ENCODE measurements at regions not wholly inside any gene's neighbourhood (a gene's known extent, or its start where the extent isn't known, plus 50 kb on each side); places are given as distances from the start of the nearest gene placed in this dataset.
A peak's percentile ranks its signal among the peaks of the same experiment; 100 is the strongest.

DNA sequence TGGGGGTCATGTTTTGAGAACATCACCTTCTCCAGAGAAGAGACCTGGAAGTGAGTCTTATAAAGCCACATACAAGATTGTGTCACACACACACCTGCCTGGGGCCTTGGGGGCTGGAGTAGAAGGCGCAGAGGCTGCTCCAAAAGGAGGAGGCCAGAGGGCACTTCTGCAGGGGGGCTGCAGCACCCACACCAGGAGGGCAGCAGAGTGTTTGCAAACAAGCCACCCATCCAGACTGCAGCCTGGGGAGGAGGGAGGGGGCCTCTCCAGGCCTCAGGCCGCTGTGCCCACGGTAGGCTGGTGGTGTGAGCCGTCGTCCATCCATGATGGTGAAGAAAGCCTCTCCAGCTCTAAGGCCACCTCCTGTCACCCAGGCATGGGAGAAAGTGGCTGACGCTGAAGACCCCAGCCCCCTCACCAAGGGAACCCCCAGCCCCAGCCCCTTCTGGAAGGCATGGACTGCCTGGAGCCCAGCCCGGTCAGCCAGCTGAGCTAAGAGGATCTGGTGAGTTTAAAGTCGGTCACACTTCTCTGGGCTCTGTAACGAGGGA lies 77.5 kb downstream of the FOXL3 start:
- peak in 1 of 3 donors; percentile 35 for DNase-seq
- TF ChIP-seq, protein P1, sequence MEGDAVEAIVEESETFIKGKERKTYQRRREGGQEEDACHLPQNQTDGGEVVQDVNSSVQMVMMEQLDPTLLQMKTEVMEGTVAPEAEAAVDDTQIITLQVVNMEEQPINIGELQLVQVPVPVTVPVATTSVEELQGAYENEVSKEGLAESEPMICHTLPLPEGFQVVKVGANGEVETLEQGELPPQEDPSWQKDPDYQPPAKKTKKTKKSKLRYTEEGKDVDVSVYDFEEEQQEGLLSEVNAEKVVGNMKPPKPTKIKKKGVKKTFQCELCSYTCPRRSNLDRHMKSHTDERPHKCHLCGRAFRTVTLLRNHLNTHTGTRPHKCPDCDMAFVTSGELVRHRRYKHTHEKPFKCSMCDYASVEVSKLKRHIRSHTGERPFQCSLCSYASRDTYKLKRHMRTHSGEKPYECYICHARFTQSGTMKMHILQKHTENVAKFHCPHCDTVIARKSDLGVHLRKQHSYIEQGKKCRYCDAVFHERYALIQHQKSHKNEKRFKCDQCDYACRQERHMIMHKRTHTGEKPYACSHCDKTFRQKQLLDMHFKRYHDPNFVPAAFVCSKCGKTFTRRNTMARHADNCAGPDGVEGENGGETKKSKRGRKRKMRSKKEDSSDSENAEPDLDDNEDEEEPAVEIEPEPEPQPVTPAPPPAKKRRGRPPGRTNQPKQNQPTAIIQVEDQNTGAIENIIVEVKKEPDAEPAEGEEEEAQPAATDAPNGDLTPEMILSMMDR (IDR thresholded peaks at IDR 0.05): no peak
- TF ChIP-seq POLR2A (IDR thresholded peaks at IDR 0.05): no peak
- Histone ChIP-seq H3K9me3 (no peaks in the 10 kb centered on the region), H3K4me1 (peaks cover 0 to 27% (median 4%) of the 10 kb centered on the region in 4 donors), H3K27ac (no peak overlapping the region), H3K36me3 (no peaks in the 10 kb centered on the region), H3K4me3 (no peak overlapping the region), H3K27me3 (no peaks in the 10 kb centered on the region)

DNA sequence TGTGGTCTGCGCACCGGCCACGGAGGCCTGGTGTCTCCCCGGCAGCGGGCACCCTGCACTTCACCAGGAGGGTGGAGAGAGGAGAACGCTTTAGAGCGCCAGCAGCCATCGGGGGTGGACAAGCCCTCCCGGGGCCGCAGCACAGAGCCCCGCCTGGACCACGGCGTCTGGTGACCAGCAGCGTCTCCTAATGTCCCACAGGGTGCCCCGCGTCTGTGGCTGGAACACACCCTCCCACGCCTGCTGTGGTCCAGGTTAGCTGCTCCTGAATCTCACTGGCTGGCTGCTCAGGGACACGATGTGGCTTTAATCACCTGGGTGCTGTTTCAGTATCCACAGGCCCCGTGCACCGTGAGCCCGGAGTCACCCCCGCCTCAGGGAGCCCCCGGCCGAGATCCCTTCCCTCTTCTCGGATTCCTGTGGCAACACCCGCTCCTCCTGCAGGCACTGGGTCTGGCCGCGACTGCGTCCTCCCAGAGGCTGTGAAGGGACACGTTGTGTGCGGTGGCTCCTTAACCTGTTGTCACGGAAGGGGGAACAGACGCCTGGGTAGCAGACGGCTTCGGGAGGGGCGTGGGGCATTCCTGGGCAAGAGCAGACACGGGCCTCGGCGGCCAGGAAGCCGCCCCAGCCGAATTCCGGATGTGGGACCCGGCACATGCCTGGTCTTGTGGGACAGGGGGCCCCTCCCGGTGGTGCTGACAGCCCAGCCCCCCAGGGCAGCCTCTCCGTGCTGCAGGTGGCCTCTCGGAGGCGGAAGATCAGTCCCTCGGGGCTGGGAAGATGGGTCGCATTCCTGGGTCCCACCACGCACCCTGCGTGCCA lies 78.9 kb downstream of the FOXL3 start:
- TF ChIP-seq, protein P1 (IDR thresholded peaks at IDR 0.05): no peak
- TF ChIP-seq POLR2A (IDR thresholded peaks at IDR 0.05): no peak
- Histone ChIP-seq H3K4me1 (peaks cover 0 to 41% (median 8%) of the 10 kb centered on the region in 4 donors), H3K36me3 (no peaks in the 10 kb centered on the region), H3K27ac (no peak overlapping the region), H3K4me3 (no peak overlapping the region), H3K27me3 (no peaks in the 10 kb centered on the region), H3K9me3 (no peaks in the 10 kb centered on the region)
- DNase-seq: peak in 1 of 3 donors; percentile 52

DNA sequence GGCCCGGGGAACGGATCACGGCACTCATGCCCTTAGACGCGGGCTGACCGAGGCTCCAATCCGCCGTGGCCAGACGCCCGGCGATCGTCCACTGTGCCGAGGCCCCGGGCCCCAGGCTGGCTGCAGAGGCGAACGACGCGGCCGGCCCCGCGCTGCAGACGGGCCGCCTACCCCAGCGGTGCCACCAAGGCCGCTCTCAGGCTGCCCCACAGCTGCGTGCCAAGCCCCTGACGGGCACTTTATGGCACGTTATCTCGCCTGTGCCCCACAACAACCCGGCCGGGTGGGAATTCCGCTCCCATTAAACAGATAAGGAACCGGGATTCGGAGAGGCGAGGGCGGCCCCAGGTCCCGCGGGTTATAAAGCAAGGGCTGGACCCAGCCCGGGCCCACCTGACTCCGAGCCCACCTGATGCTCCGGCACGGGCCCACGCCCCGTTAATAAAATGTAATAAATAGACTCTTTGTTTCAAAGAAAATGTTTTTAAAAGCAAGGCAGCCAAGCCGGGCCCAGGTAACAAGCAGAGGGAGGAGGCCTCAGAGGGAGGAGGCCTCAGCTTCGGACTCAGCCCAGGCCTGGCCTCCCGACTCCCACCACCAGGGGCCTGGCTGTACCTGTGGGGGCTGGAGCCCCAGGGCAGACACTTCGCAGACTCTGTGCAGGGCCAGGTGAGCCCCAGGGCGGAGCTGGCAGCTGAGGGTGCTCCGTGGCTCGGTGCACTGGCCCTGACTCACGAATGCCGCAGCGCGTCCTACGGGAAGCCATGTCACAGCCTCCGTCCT lies 79.7 kb downstream of the FOXL3 start:
- peak overlapping the region in 2 of 4 donors; percentile 22 to 62 for H3K27ac ChIP-seq
- H3K27me3 ChIP-seq: no peaks in the 10 kb centered on the region
- TF ChIP-seq POLR2A (IDR thresholded peaks at IDR 0.05): peak in 1 of 2 donors; percentile 19
- TF ChIP-seq, protein P1 (IDR thresholded peaks at IDR 0.05): peak in 3 of 6 experiments; percentile 38 to 45 (median 42)
- H3K9me3 ChIP-seq: no peaks in the 10 kb centered on the region
- H3K4me3 ChIP-seq: no peak overlapping the region
- no peaks in the 10 kb centered on the region for H3K36me3 ChIP-seq
- DNase-seq: peak in 2 of 3 donors; percentile 64 to 72
- peaks cover 0 to 41% (median 8%) of the 10 kb centered on the region in 4 donors for H3K4me1 ChIP-seq

DNA sequence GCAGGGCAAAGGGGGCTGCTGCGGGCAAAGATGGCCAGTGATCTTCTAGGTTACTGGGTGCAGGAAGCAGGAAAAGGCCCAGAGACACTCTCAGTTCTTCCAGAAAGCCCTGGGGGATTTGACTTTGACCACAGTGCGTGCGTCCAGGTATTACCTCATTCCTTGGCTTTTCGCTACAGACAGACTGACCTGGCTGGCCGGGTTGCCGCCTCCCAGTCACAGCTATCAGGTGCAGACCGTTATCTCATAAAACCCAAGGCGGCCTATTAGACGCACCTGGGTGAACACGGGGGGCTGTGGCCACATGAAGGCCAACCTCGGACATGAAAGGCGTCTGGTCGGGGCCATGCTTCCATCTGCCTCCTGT lies 80.3 kb downstream of the FOXL3 start:
- no peaks in the 10 kb centered on the region for H3K36me3 ChIP-seq
- H3K27ac ChIP-seq: peak overlapping the region in 2 of 4 donors; percentile 22 to 62
- peaks cover 0 to 41% (median 8%) of the 10 kb centered on the region in 4 donors for H3K4me1 ChIP-seq
- DNase-seq: peak in 2 of 3 donors; percentile 62 to 63
- H3K27me3 ChIP-seq: no peaks in the 10 kb centered on the region
- no peaks in the 10 kb centered on the region for H3K9me3 ChIP-seq
- no peak for TF ChIP-seq POLR2A (IDR thresholded peaks at IDR 0.05)
- TF ChIP-seq, protein P1 (IDR thresholded peaks at IDR 0.05): no peak
- H3K4me3 ChIP-seq: no peak overlapping the region

DNA sequence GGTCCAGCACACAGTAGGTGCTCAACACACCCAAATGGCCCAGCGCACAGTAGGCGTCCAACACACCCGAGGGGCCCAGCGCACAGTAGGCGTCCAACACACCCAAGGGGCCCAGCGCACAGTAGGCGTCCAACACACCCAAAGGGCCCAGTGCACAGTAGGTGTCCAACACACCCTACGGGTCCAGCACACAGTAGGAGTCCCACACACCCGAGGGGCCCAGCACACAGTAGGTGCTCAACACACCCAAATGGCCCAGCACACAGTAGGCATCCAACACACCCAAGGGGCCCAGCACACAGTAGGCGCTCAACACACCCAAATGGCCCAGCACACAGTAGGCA lies 80.8 kb downstream of the FOXL3 start:
- no peaks in the 10 kb centered on the region for H3K27me3 ChIP-seq
- no peak for DNase-seq
- H3K9me3 ChIP-seq: no peaks in the 10 kb centered on the region
- H3K4me3 ChIP-seq: no peak overlapping the region
- no peaks in the 10 kb centered on the region for H3K36me3 ChIP-seq
- TF ChIP-seq, protein P1 (IDR thresholded peaks at IDR 0.05): no peak
- no peak for TF ChIP-seq POLR2A (IDR thresholded peaks at IDR 0.05)
- peaks cover 0 to 41% (median 8%) of the 10 kb centered on the region in 4 donors for H3K4me1 ChIP-seq
- peak overlapping the region in 1 of 4 donors; percentile 66 for H3K27ac ChIP-seq
